Progenitor cell of endocrine pancreas (in vitro differentiated cells): ENCODE measurements at regions not wholly inside any gene's neighbourhood (a gene's known extent, or its start where the extent isn't known, plus 50 kb on each side); places are given as distances from the start of the nearest gene placed in this dataset.

Source experiments
- DNase-seq: peaks from one replicate; pipeline ENCODE4 v3.0.0; 2021; ENCODE audit warnings: low spot score; ENCODE audit not compliant: unreplicated experiment
- H3K27ac Mint-ChIP-seq: 2 replicates; pipeline ENCODE4 v1.8.0; 2021; ENCODE audit warnings: mild to moderate bottlenecking, moderate library complexity, mixed read lengths
- H3K27me3 Mint-ChIP-seq: 2 replicates; pipeline ENCODE4 v1.8.0; 2021; ENCODE audit warnings: mixed read lengths
- H3K36me3 Mint-ChIP-seq: 2 replicates; pipeline ENCODE4 v1.8.0; 2022; ENCODE audit warnings: mixed read lengths; ENCODE audit not compliant: insufficient read depth
- H3K4me1 Mint-ChIP-seq: 2 replicates; pipeline ENCODE4 v1.8.0; 2021; ENCODE audit warnings: low read depth, mixed read lengths
- H3K4me3 Mint-ChIP-seq: 2 replicates; pipeline ENCODE4 v1.8.0; 2021; ENCODE audit warnings: low read depth, mild to moderate bottlenecking, moderate library complexity, mixed read lengths
- H3K9me3 Mint-ChIP-seq: 2 replicates; pipeline ENCODE4 v1.8.0; 2021; ENCODE audit warnings: low read depth, mixed read lengths
- TF ChIP-seq, protein P1 (sequence below): fragments of 200-600 bp; sonication (generic); IDR thresholded peaks from one replicate; pipeline ENCODE4 v1.5.0; 2021; ENCODE audit warnings: antibody characterized with exemption, mild to moderate bottlenecking; ENCODE audit not compliant: unreplicated experiment

DNA sequence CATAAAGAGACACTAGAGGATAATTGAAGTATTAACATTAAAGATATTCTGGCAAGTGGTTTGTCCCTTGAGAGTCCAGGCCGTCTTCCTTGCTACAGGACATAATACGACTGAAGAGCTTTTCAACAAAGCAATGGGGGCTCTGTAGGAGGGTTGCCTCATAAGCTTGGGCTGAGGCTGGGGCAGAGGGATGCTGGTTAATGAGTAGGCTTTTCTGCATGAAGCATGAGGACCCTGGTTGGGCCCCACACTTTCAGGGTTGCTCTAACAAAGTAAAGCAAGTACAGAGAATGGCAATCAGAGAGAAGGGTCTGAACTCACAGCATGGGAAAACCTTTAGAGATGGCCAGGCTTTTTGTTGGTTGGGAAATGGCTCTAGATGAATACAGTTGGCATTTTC lies 281.3 kb downstream of the IDS start:
- H3K4me1 Mint-ChIP-seq: no peaks in the 10 kb centered on the region
- TF ChIP-seq, protein P1, sequence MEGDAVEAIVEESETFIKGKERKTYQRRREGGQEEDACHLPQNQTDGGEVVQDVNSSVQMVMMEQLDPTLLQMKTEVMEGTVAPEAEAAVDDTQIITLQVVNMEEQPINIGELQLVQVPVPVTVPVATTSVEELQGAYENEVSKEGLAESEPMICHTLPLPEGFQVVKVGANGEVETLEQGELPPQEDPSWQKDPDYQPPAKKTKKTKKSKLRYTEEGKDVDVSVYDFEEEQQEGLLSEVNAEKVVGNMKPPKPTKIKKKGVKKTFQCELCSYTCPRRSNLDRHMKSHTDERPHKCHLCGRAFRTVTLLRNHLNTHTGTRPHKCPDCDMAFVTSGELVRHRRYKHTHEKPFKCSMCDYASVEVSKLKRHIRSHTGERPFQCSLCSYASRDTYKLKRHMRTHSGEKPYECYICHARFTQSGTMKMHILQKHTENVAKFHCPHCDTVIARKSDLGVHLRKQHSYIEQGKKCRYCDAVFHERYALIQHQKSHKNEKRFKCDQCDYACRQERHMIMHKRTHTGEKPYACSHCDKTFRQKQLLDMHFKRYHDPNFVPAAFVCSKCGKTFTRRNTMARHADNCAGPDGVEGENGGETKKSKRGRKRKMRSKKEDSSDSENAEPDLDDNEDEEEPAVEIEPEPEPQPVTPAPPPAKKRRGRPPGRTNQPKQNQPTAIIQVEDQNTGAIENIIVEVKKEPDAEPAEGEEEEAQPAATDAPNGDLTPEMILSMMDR: no peak
- H3K27ac Mint-ChIP-seq: no peak overlapping the region
- no peak overlapping the region for H3K4me3 Mint-ChIP-seq
- no peaks in the 10 kb centered on the region for H3K27me3 Mint-ChIP-seq
- peaks cover 23% of the 10 kb centered on the region for H3K9me3 Mint-ChIP-seq
- H3K36me3 Mint-ChIP-seq: no peaks in the 10 kb centered on the region
- DNase-seq: no peak

DNA sequence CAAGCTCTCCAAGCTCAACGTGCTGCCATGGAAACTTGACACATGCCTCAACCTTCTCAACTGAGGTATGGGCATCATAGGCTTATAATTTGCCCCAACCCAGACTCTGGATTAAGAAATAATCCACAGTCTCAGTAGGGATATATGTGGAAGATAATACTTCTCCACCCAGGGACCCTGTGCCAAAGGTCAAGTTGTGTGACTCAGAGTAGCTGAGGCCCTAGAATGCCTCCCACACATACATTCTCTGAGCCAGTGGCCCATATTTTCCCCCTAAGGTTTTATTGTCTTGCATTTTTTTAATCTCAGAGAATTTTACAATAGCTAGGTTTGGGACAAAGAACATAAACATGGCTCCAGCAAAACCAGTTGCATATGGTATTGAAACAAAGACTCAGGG lies 283.1 kb downstream of the IDS start:
- no peaks in the 10 kb centered on the region for H3K27me3 Mint-ChIP-seq
- no peak for DNase-seq
- H3K4me1 Mint-ChIP-seq: no peaks in the 10 kb centered on the region
- TF ChIP-seq, protein P1: no peak
- H3K9me3 Mint-ChIP-seq: peaks cover 12% of the 10 kb centered on the region
- no peaks in the 10 kb centered on the region for H3K36me3 Mint-ChIP-seq
- no peak overlapping the region for H3K27ac Mint-ChIP-seq
- no peak overlapping the region for H3K4me3 Mint-ChIP-seq

DNA sequence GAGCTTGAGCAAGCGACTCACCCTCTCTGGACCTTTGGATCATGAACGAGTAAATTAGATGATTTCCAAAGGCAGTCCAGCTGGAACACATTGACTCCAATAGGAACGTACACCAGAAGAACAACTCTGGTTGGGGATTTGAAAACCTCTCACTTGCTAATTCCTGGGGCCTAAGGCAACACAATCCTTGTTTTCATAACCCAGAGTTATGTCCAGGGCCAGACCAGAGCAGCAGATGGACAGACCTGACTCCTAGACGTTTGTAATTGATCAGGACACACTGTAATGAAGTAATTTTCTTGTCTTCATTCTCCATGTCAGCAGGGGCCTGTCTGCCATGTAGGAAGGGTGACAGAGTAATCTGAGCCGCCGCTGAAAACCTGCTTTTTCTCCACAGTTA lies 283.9 kb downstream of the IDS start:
- Mint-ChIP-seq H3K36me3 (no peaks in the 10 kb centered on the region), H3K9me3 (peaks cover 13% of the 10 kb centered on the region), H3K27ac (no peak overlapping the region), H3K4me1 (no peaks in the 10 kb centered on the region), H3K4me3 (no peak overlapping the region), H3K27me3 (no peaks in the 10 kb centered on the region)
- DNase-seq: no peak
- TF ChIP-seq, protein P1: no peak

DNA sequence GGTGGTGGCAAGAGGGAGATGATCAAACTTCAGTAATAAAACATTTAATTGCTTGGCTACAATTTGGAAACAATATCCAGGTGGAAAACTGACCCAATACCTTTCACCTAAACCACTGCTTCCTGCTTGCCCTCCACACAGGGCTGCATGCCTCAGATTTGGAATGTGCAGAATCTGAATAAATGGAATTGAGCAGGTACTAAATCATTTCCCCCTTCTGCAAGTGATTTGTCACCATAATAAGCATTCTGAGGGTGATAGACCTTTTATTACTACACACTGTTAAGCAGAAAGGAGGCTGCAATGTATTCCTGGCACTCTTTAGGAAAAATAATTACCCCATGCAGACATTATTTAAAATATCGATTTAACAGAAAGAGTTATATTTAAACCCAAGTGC lies 291.8 kb downstream of the IDS start:
- H3K27me3 Mint-ChIP-seq: no peaks in the 10 kb centered on the region
- no peak overlapping the region for H3K4me3 Mint-ChIP-seq

DNA sequence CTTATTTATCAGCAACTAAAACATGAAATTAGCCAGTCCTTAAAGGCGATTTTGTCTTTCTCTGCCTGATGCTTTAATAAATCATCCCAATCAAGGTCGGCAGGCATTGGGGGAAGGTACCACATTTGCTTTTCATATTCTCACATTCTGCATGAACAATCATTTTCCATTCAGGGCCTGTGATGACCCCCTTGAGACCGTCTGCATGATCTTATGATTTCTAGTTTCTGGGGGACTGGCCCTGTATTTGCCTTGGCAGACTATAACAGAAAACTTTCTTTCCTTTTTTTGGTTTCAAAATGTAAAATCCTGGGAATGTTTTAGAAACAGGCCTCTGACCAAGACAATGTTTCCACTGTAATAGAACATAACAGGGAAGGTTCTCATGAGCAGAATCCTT lies 296.8 kb downstream of the IDS start:
- DNase-seq: no peak
- TF ChIP-seq, protein P1: no peak
- H3K27me3 Mint-ChIP-seq: no peaks in the 10 kb centered on the region
- H3K9me3 Mint-ChIP-seq: peaks cover 6% of the 10 kb centered on the region
- no peaks in the 10 kb centered on the region for H3K36me3 Mint-ChIP-seq
- no peaks in the 10 kb centered on the region for H3K4me1 Mint-ChIP-seq
- H3K27ac Mint-ChIP-seq: no peak overlapping the region
- H3K4me3 Mint-ChIP-seq: no peak overlapping the region

More for the DNA sequence above, 291.8 kb downstream of the IDS start:
- Mint-ChIP-seq H3K9me3 (peaks cover 12% of the 10 kb centered on the region), H3K27ac (no peak overlapping the region), H3K36me3 (no peaks in the 10 kb centered on the region), H3K4me1 (no peaks in the 10 kb centered on the region)
- DNase-seq: no peak
- TF ChIP-seq, protein P1: no peak
